Astrocyte of the cerebellum (primary cell): ENCODE measurements at regions not wholly inside any gene's neighbourhood (a gene's known extent, or its start where the extent isn't known, plus 50 kb on each side); places are given as distances from the start of the nearest gene placed in this dataset.
"Not testable (repeated sequence)": the region's sequence is repeated elsewhere in the genome, so short reads cannot be mapped to it uniquely, and the experiment has no call there.

Experiments used
- DNase-seq: peaks from one replicate; pipeline ENCODE4 v3.0.0-alpha.2; 2011; ENCODE audit warnings: low read depth
- H3K4me3 ChIP-seq: 2 replicates; pipeline ENCODE4 v1.5.1; 2011; ENCODE audit warnings: mild to moderate bottlenecking, low read depth, low read length, moderate library complexity
- in situ Hi-C: cut with HindIII; loops from 2 replicates; pipeline ENCODE4 v1.10.0; 2017; ENCODE audit warnings: low sequenced_read_pairs
- TF ChIP-seq, protein P1 (sequence below): IDR thresholded peaks from 2 replicates; pipeline ENCODE4 v1.5.1; 2012; ENCODE audit warnings: low read length, low read depth, moderate library complexity, mild to moderate bottlenecking; ENCODE audit errors: missing control alignments

DNA sequence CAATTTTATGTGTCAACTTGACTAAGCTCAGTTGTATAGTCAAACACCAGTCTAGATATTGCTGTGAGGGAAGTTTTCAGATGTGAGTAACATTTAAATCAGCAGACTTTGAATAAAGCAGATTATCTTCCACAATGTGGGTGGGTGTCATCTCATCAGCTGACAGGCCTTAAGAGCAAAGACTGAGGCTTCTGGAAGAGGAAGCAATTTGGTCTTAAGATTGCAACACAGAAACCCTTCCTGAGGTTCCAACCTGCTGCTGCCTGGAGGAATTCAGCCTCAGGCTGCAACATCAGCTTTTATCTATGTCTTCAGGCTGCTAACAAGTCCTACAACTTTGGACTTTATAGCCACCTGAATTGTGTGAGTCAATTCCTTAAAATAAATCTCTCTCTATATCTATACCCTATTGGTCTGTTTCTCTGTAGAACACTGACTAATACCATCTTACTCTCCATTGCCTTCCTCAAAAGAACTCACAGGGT lies 277.2 kb upstream of the PLET1 start:
- TF ChIP-seq, protein P1, sequence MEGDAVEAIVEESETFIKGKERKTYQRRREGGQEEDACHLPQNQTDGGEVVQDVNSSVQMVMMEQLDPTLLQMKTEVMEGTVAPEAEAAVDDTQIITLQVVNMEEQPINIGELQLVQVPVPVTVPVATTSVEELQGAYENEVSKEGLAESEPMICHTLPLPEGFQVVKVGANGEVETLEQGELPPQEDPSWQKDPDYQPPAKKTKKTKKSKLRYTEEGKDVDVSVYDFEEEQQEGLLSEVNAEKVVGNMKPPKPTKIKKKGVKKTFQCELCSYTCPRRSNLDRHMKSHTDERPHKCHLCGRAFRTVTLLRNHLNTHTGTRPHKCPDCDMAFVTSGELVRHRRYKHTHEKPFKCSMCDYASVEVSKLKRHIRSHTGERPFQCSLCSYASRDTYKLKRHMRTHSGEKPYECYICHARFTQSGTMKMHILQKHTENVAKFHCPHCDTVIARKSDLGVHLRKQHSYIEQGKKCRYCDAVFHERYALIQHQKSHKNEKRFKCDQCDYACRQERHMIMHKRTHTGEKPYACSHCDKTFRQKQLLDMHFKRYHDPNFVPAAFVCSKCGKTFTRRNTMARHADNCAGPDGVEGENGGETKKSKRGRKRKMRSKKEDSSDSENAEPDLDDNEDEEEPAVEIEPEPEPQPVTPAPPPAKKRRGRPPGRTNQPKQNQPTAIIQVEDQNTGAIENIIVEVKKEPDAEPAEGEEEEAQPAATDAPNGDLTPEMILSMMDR = no peak
- H3K4me3 ChIP-seq = no peak overlapping the region
- no peak for DNase-seq
- in situ Hi-C loops = no loop called here

DNA sequence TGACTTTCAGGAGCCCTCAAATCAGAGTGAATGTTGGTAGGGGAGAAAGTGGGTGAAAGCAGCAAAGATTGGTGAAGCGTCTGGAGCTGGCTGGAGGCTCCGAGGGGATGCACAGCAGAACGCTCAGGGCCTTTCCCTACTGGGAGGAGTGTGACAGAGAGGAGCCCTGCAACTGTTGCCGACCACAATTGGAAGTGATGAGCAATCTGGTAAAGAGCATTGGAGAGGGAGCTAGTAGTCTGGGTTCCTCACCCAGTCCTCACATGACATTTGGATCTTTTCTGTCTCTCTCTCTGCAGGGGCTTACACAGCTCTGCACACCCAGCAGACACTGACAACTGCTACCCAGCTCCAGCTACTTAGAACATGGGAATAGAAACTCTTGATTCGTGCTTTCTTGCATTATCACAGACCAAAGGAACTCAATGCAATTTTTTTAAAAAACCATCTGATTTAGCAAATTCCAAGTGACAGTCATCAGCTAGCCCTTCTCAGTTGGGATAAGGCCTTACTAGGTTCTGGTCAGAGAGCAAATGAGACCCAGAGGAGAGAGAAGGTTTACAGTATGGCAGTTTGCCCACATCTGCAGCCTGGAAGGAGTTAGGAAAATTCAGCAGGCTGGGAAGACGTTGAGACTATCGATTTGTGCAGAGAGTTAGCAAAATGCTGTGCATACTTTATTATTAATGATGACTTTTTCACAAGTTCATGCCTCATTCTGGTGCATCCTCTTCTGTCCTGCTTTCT lies 278.0 kb upstream of the PLET1 start:
- no peak overlapping the region for H3K4me3 ChIP-seq
- in situ Hi-C loops = no loop called here
- no peak for DNase-seq
- TF ChIP-seq, protein P1 = no peak

DNA sequence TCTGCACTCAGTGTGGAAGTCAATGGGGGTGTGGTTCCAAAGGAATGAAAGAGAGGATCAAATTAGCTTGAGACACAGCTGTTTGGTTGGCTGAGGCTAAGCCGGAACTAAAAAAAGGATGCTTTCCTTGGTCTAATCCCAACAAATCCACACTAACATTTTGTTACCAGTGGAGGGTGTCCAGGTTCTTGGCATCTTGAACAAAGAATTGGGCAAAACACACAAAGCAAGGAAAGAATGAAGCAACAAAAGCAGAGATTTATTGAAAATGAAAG lies 278.6 kb upstream of the PLET1 start:
- DNase-seq, H3K4me3 ChIP-seq, in situ Hi-C loops: not testable (repeated sequence)

DNA sequence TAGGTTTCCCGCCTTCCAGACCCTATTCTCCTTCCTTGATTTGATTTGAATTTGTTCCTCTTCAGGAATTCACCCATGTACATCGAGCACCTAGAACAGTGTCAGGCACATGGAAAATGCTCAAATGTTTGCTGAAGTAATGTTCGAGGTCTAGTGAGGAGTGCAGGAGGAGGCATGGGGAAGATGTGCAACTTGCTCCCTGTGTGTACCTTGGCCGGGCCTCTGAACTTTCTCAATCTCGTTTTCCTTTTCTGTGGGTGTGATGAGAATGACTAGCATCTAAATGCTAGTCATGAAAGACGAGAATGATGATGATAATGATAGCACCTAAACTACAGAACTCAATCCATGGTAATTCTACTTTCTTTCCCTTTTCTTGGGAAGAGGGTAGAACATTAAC lies 279.1 kb upstream of the PLET1 start:
- no peak for DNase-seq
- in situ Hi-C loops = no loop called here
- H3K4me3 ChIP-seq = no peak overlapping the region
- TF ChIP-seq, protein P1 = no peak

DNA sequence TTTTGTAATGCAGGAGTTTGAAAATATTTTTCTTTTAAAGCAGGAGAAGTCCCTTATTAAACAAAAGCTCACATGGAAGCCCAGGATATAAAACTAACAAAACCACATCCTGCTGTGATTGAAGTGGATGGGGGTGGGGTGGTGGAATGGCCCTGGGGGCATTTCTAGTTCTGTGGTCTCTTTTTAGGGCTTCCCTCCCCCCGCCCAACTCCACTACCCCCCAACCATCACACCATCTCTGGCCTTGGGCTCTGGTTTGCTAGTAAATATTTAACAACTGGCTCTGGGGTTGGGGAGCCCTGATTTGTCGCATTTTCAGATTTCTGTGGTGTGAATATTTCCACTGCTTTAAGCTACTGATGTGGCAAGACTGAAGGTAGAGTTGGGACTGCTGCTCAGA lies 279.6 kb upstream of the PLET1 start:
- DNase-seq = no peak
- TF ChIP-seq, protein P1 = no peak
- H3K4me3 ChIP-seq = no peak overlapping the region
- in situ Hi-C loops = no loop called here

DNA sequence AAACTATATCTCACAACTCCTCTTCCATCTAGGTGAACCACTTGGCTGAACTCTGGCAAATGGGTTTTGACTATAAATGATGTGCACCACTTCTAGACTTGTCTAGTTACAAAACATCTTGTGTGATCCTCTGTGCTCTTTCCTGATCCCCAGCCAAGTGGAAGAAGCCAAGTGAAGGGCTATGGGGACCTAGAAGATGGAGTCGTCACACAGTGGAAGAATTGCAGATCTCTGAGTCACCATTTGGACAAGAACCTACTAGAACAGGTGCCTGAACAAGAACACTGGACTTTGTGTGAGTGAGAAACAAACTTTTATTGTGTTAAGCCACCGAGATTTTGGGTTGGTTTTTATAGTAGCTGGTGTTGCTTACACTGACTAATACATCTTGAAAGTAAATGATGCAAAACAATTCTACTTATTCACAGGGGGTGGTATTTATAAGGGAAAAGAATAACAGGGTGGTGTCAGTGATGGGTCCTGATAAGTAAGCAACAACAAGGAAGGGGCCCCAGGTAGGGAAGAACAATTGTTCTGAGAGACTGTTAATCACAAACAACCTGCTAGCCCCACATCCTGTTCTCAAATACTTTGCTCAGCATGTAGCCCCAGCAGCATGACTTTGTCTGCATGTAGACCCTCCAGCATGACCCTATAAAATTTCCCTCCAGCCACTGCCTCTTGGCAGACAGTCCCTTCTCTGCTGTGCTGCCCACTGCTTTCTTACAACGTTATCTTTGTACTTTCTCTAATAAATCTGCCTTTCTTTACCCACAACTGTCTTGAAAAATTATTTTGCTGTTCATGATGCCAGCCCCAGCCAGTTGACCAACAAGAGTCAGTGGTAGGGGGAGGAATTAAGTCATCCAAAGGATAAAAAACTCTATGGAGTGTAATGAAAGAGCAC lies 280.7 kb upstream of the PLET1 start:
- in situ Hi-C loops = no loop called here
- no peak overlapping the region for H3K4me3 ChIP-seq
- TF ChIP-seq, protein P1 = no peak
- no peak for DNase-seq

DNA sequence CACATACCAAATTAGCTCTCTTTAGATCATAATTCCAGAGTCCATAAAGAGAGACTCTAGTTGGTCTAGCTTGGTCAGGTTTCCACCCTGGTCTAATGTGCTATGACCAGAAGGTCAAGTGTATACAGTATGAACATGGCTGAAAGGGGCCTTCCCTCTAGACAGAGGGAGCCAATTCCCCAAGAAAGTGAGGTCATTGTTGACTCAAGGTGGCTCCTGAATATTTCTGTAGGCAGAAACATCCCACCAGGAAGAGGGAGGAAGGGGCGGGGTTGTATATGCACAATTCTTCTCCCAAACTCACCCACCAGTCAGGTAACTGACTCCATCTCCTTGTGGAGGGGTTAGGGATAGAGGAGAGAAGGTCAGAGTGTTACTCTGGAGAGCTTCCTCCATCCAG lies 281.8 kb upstream of the PLET1 start:
- DNase-seq = no peak
- H3K4me3 ChIP-seq = no peak overlapping the region
- TF ChIP-seq, protein P1 = no peak
- in situ Hi-C loops = no loop called here
